B cell (primary cell): ENCODE measurements at regions not wholly inside any gene's neighbourhood (a gene's known extent, or its start where the extent isn't known, plus 50 kb on each side); places are given as distances from the start of the nearest gene placed in this dataset.

ENCODE experiments used
- ATAC-seq: fragments of 200-7000 bp; cut with Tn5 transposase; one replicate; pipeline ENCODE4 v1.10.0; 2021; ENCODE audit warnings: low read depth, mild to moderate bottlenecking, moderate number of reproducible peaks, moderate library complexity
- CTCF ChIA-PET: fragments of 350-600 bp; sonication (Branson Sonifier 250); formaldehyde crosslinking; loops from one replicate; lab custom pipeline; 2021; ENCODE audit warnings: antibody characterized with exemption, inconsistent platforms; lab: Charles Lee
- POLR2A ChIA-PET: fragments of 350-600 bp; sonication (Branson Sonifier 250); formaldehyde crosslinking; loops from one replicate; lab custom pipeline; 2021; ENCODE audit warnings: antibody characterized with exemption; lab: Charles Lee
- DNase-seq: peaks from one replicate; pipeline ENCODE4 v3.0.0; 2013
- H2AFZ ChIP-seq: 2 replicates; pipeline ENCODE4 v1.6.1; 2012; ENCODE audit warnings: mild to moderate bottlenecking, low read depth, low read length; ENCODE audit not compliant: insufficient read depth, poor library complexity, severe bottlenecking
- H3K27ac ChIP-seq, 2 donors: 1 replicate in 1 of 2; 2 replicates in 1 of 2; pipeline ENCODE4 v1.5.1; 2012 to 2013; ENCODE audit warnings: low read length in 2 of 2, mild to moderate bottlenecking in 2 of 2, moderate library complexity in 1 of 2
- H3K27me3 ChIP-seq, 4 experiments: fragments of 200-600 bp in 1 of 4; sonication (generic) in 1 of 4; replicated peaks in 1 of 4; 1 replicate in 2 of 4; 2 replicates in 2 of 4; pipeline versions ENCODE4 v1.6.1 to v1.7.0; 2013 to 2016; ENCODE audit warnings: low read length in 3 of 4, mild to moderate bottlenecking in 2 of 4, mixed read lengths in 1 of 4, moderate library complexity in 1 of 4; ENCODE audit not compliant: insufficient read depth in 4 of 4, control insufficient read depth in 3 of 4; ENCODE audit errors: control extremely low read depth in 1 of 4
- H3K36me3 ChIP-seq, 2 experiments: replicated peaks in 1 of 2; 1 replicate in 1 of 2; 2 replicates in 1 of 2; pipeline versions ENCODE4 v1.6.1 to v1.7.1; 2013; ENCODE audit warnings: low read length in 1 of 2; ENCODE audit not compliant: insufficient read depth in 2 of 2, control insufficient read depth in 1 of 2; ENCODE audit errors: control extremely low read depth in 1 of 2, extremely low read depth in 1 of 2
- H3K4me1 ChIP-seq, 2 donors: fragments of 200-600 bp in 1 of 2; sonication (generic) in 1 of 2; 1 replicate in 1 of 2; 2 replicates in 1 of 2; pipeline versions ENCODE4 v1.5.1 to v1.6.1; 2013 to 2017; ENCODE audit warnings: low read length in 2 of 2; ENCODE audit not compliant: control insufficient read depth in 2 of 2, insufficient read depth in 2 of 2
- H3K4me2 ChIP-seq: replicated peaks from 2 replicates; pipeline ENCODE3; 2012; ENCODE audit warnings: mild to moderate bottlenecking, low read depth, low read length; ENCODE audit not compliant: poor library complexity, severe bottlenecking
- H3K4me3 ChIP-seq, 5 experiments: fragments of 200-600 bp in 1 of 5; sonication (generic) in 1 of 5; 1 replicate in 3 of 5; 2 replicates in 2 of 5; pipeline versions ENCODE4 v1.5.1 to v1.7.0; 2011 to 2016; ENCODE audit warnings: low read length in 4 of 5, mild to moderate bottlenecking in 4 of 5, low read depth in 2 of 5, control low read depth in 1 of 5, moderate library complexity in 1 of 5; ENCODE audit not compliant: insufficient read depth in 1 of 5; ENCODE audit errors: control extremely low read depth in 1 of 5, extremely low read depth in 1 of 5
- H3K79me2 ChIP-seq: fragments of 200-600 bp; sonication (generic); one replicate; pipeline ENCODE4 v1.6.0; 2016; ENCODE audit warnings: low read length; ENCODE audit not compliant: control insufficient read depth, insufficient read depth
- H3K9ac ChIP-seq: fragments of 200-600 bp; sonication (generic); 2 replicates; pipeline ENCODE4 v1.6.1; 2017; ENCODE audit warnings: mild to moderate bottlenecking, low read length, moderate library complexity
- H3K9me3 ChIP-seq, 3 donors: one replicate each; pipeline versions ENCODE4 v1.6.1 to v1.7.1; 2013; ENCODE audit warnings: low read length in 2 of 3; ENCODE audit not compliant: control insufficient read depth in 2 of 3, insufficient read depth in 1 of 3; ENCODE audit errors: control extremely low read depth in 1 of 3
- H4K20me1 ChIP-seq: 2 replicates; pipeline ENCODE4 v1.6.0; 2012; ENCODE audit warnings: mild to moderate bottlenecking, low read length; ENCODE audit not compliant: insufficient read depth, control insufficient read depth, poor library complexity, severe bottlenecking
- H3K27ac Mint-ChIP-seq: one replicate; pipeline ENCODE4 v1.8.0; 2021; ENCODE audit warnings: mixed read lengths
- H3K27me3 Mint-ChIP-seq: one replicate; pipeline ENCODE4 v1.8.0; 2021; ENCODE audit warnings: mixed read lengths
- H3K4me1 Mint-ChIP-seq: one replicate; pipeline ENCODE4 v1.8.0; 2021; ENCODE audit warnings: mixed read lengths
- H3K4me3 Mint-ChIP-seq: one replicate; pipeline ENCODE4 v1.8.0; 2021; ENCODE audit warnings: mixed read lengths
- H3K9me3 Mint-ChIP-seq: one replicate; pipeline ENCODE4 v1.8.0; 2022; ENCODE audit warnings: mixed read lengths; ENCODE audit not compliant: insufficient read depth
- CTCF ChIP-seq: fragments of 200-600 bp; IDR thresholded peaks from one replicate; pipeline ENCODE4 v1.8.0; 2022; ENCODE audit warnings: antibody characterized with exemption, mild to moderate bottlenecking
- EZH2 ChIP-seq: IDR thresholded peaks from 2 replicates; pipeline ENCODE4 v1.6.1; 2012; ENCODE audit warnings: borderline replicate concordance, low read depth, mild to moderate bottlenecking, moderate library complexity, low read length; ENCODE audit not compliant: insufficient read depth, poor library complexity, severe bottlenecking
- WGBS: methylation state at CpG from one replicate; pipeline ENCODE4 v1.1.5; 2013; ENCODE audit warnings: missing lambda C conversion rate; ENCODE audit not compliant: insufficient coverage; 5-methylcytosine and 5-hydroxymethylcytosine counted together
- intact Hi-C: fragments of 100-400 bp; cut with micrococcal nuclease; formaldehyde crosslinking; loops from one replicate; pipeline ENCODE4 v1.10.0; 2022

GRCh38 chr6:163712981-163713380, 298.5 kb downstream of the QKI start:
- 55% methylated on average over 5 of the region's 8 CpGs for WGBS
- no peak for ATAC-seq
- Histone ChIP-seq H3K27ac (no peak overlapping the region), H2AFZ (no peak overlapping the region), H3K27me3 (no peaks in the 10 kb centered on the region), H3K4me2 (peak overlapping the region; percentile 74), H4K20me1 (no peaks in the 10 kb centered on the region), H3K79me2 (no peaks in the 10 kb centered on the region), H3K4me1 (peaks cover 77 to 87% of the 10 kb centered on the region in 2 donors), H3K9me3 (peaks cover 0 to 13% (median 0%) of the 10 kb centered on the region in 3 donors), H3K4me3 (no peak overlapping the region), H3K9ac (no peak overlapping the region), H3K36me3 (no peaks in the 10 kb centered on the region)
- Mint-ChIP-seq H3K27ac (no peak overlapping the region), H3K4me3 (no peak overlapping the region), H3K4me1 (peaks cover 77% of the 10 kb centered on the region), H3K27me3 (no peaks in the 10 kb centered on the region), H3K9me3 (peaks cover 4% of the 10 kb centered on the region)
- DNase-seq, result no peak
- intact Hi-C loops, result no loop called here
- no peak for TF ChIP-seq EZH2
- ChIA-PET CTCF (interaction anchor here (0.8 to 1.8 kb wide), 3 partner anchors 11 to 244 kb away, joined by 3 to 6 read pairs (median 4); no protein-coding TSS in a partner anchor), POLR2A (interaction anchor here (1.2 kb wide), 1 partner anchor 46 kb away, joined by 3 read pairs; no protein-coding TSS in a partner anchor)

GRCh38 chr6:163712566-163712961, 298.0 kb downstream of the QKI start:
- Histone ChIP-seq H3K4me3 (peak overlapping the region in 2 of 5 experiments; percentile 3 to 8), H3K36me3 (no peaks in the 10 kb centered on the region), H3K9me3 (peaks cover 0 to 13% (median 0%) of the 10 kb centered on the region in 3 donors), H3K27ac (peak overlapping the region in 1 of 2 donors; percentile 39), H3K79me2 (no peaks in the 10 kb centered on the region), H3K9ac (peak overlapping the region; percentile 6), H3K4me2 (peak overlapping the region; percentile 74), H4K20me1 (no peaks in the 10 kb centered on the region), H2AFZ (peak overlapping the region; percentile 31), H3K27me3 (no peaks in the 10 kb centered on the region), H3K4me1 (peaks cover 77 to 87% of the 10 kb centered on the region in 2 donors)
- Mint-ChIP-seq H3K4me1 (peaks cover 79% of the 10 kb centered on the region), H3K4me3 (peak overlapping the region; percentile 69), H3K27me3 (no peaks in the 10 kb centered on the region), H3K9me3 (peaks cover 4% of the 10 kb centered on the region), H3K27ac (peak overlapping the region; percentile 84)
- TF ChIP-seq EZH2, result no peak
- no peak for TF ChIP-seq CTCF
- intact Hi-C loops, result no loop called here
- ChIA-PET CTCF (interaction anchor here (0.8 to 1.8 kb wide), 3 partner anchors 10 to 244 kb away, joined by 3 to 6 read pairs (median 4); no protein-coding TSS in a partner anchor), POLR2A (interaction anchor here (1.2 kb wide), 2 partner anchors 45 to 51 kb away, joined by 3 to 4 read pairs; no protein-coding TSS in a partner anchor)
- DNase-seq (no peak), ATAC-seq (no peak)
- WGBS, result 49% methylated on average over 6 of the region's 8 CpGs
